ENCODE measurements at regions not wholly inside any gene's neighbourhood (a gene's known extent, or its start where the extent isn't known, plus 50 kb on each side); places are given as distances from the start of the nearest gene placed in this dataset.

GRCh38 chr2:151053661-151053990, 208.0 kb downstream of the RBM43 start:
- TF ChIP-seq EZH2 (IDR thresholded peaks at IDR 0.05) = no peak
- no peak for TF ChIP-seq CTCF (IDR thresholded peaks at IDR 0.05)
- TF ChIP-seq EZH2phosphoT487 (IDR thresholded peaks at IDR 0.05) = no peak
